Right lobe of liver (tissue), 6 donors: ENCODE measurements at regions not wholly inside any gene's neighbourhood (a gene's known extent, or its start where the extent isn't known, plus 50 kb on each side); places are given as distances from the start of the nearest gene placed in this dataset.

ENCODE experiments used
- ATAC-seq, 4 donors: fragments of 200-7000 bp; cut with Tn5 transposase; one replicate each; pipeline ENCODE4 v1.9.1; 2020; ENCODE audit warnings: mild to moderate bottlenecking in 4 of 4, moderate library complexity in 4 of 4
- DNase-seq, 3 donors: peaks; one replicate each; pipeline ENCODE4 v3.0.0-alpha.2; 2020
- H3K27ac ChIP-seq, 3 donors: fragments of 200-600 bp; one replicate each; pipeline ENCODE4 v1.8.0; 2022
- H3K27me3 ChIP-seq, 2 donors: fragments of 200-600 bp; one replicate each; pipeline ENCODE4 v1.8.0; 2022
- H3K36me3 ChIP-seq, 4 donors: fragments of 200-600 bp; sonication (generic) in 1 of 4; one replicate each; pipeline versions ENCODE4 v1.5.1 to v1.8.0; 2017 to 2022; ENCODE audit warnings: control low read depth in 1 of 4
- H3K4me1 ChIP-seq, 4 donors: fragments of 200-600 bp; sonication (generic) in 1 of 4; one replicate each; pipeline versions ENCODE4 v1.5.1 to v1.8.0; 2017 to 2022; ENCODE audit warnings: control low read depth in 1 of 4
- H3K4me3 ChIP-seq, 3 donors: fragments of 200-600 bp; one replicate each; pipeline ENCODE4 v1.8.0; 2022
- H3K9me3 ChIP-seq, 4 donors: fragments of 200-600 bp; sonication (generic) in 1 of 4; one replicate each; pipeline versions ENCODE4 v1.5.1 to v1.8.0; 2017 to 2022; ENCODE audit warnings: control low read depth in 1 of 4
- POLR2A ChIP-seq: fragments of 450-650 bp; IDR thresholded peaks from one replicate; pipeline ENCODE4 v1.6.1; 2017; ENCODE audit warnings: antibody characterized with exemption, mild to moderate bottlenecking
- WGBS: methylation state at CpG from one replicate; pipeline ENCODE4 v1.1.6; 2018; ENCODE audit warnings: low coverage, low lambda C conversion rate; ENCODE audit not compliant: insufficient coverage; ENCODE audit errors: missing lambda C conversion rate; 5-methylcytosine and 5-hydroxymethylcytosine counted together
- intact Hi-C, 2 donors: fragments of 100-400 bp; cut with DNase I; formaldehyde crosslinking; loops; one replicate each; pipeline versions ENCODE4 v1.11.2 to v1.14.1; 2022
- TF ChIP-seq, protein P1 (sequence below), 4 donors: fragments of 200-600 bp in 3 of 4; fragments of 450-650 bp in 1 of 4; IDR thresholded peaks; one replicate each; pipeline versions ENCODE4 v1.5.1 to v1.8.0; 2016 to 2022; ENCODE audit warnings: antibody characterized with exemption in 4 of 4, mild to moderate bottlenecking in 2 of 4
- donor health status: DM: no; HTN: yes; CAD: no.
- donor health status: DM: no; HTN: no; CAD: no.
- donor health status: DM: no; HTN: no; CAD: no.
- donor health status: DM: no; HTN: yes; CAD: no.
- donor health status: DM: no; HTN: yes; CAD: no.

DNA sequence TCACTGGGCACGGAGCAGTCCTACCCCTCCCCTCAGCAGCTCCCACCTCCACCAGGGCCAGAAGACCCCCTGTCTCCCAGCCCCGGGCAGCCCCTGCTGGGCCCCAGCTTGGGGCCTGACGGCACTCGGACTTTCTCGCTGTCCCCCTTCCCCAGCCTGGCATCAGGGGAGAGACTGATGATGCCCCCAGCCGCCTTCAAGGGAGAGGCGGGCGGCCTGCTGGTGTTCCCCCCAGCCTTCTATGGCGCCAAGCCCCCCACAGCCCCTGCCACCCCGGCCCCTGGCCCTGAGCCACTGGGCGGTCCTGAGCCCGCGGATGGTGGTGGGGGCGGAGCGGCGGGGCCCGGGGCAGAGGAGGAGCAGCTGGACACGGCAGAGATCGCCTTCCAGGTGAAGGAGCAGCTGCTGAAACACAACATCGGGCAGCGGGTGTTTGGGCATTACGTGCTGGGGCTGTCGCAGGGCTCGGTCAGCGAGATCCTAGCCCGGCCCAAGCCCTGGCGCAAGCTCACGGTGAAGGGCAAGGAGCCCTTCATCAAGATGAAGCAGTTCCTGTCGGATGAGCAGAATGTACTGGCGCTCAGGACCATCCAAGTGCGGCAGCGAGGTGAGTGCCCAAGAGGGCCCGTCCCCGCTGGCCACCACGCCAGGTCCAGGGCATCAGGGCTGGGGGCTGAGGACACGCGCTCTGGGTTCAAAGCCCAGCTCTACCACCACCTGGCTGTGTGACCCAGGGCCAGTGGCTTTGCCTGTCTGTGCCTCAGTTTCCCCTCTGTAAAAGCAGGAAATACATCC lies 58.6 kb downstream of the PHETA1 start:
- Histone ChIP-seq H3K27ac (no peak overlapping the region), H3K36me3 (peaks cover 0 to 5% (median 2%) of the 10 kb centered on the region in 4 donors), H3K27me3 (no peaks in the 10 kb centered on the region), H3K4me3 (no peak overlapping the region), H3K9me3 (no peaks in the 10 kb centered on the region), H3K4me1 (no peaks in the 10 kb centered on the region)
- TF ChIP-seq, protein P1, sequence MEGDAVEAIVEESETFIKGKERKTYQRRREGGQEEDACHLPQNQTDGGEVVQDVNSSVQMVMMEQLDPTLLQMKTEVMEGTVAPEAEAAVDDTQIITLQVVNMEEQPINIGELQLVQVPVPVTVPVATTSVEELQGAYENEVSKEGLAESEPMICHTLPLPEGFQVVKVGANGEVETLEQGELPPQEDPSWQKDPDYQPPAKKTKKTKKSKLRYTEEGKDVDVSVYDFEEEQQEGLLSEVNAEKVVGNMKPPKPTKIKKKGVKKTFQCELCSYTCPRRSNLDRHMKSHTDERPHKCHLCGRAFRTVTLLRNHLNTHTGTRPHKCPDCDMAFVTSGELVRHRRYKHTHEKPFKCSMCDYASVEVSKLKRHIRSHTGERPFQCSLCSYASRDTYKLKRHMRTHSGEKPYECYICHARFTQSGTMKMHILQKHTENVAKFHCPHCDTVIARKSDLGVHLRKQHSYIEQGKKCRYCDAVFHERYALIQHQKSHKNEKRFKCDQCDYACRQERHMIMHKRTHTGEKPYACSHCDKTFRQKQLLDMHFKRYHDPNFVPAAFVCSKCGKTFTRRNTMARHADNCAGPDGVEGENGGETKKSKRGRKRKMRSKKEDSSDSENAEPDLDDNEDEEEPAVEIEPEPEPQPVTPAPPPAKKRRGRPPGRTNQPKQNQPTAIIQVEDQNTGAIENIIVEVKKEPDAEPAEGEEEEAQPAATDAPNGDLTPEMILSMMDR (IDR thresholded peaks at IDR 0.05): no peak
- no peak for TF ChIP-seq POLR2A
- WGBS: 81% methylated on average over 12 of the region's 37 CpGs
- ATAC-seq (no peak), DNase-seq (no peak)
- intact Hi-C loops: loop anchor here in 1 of 2 donors (5.0 kb wide), 1 partner anchor 288 kb away; no protein-coding TSS in a partner anchor

DNA sequence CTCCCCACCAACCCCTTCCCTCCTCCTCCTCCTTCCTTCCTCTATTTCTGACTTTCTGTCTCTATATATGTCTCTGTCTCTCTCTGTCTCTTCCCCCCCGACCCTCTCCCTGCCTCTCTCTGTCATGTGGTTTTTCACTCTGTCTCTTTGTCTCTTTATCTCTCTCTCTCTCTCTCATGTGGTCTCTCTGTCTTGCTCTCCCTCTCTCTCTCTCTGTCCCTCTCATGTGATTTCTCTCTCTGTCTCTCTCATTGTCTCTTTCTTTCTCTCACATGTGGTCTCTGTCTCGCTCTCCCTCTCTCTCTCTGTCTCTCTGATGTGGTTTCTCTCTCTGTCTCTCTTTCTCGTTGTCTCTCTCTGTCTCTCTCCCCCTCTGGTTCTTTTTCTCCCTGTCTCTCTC lies 59.3 kb downstream of the PHETA1 start:
- DNase-seq: no peak
- Histone ChIP-seq H3K9me3 (peaks cover 0 to 5% (median 2%) of the 10 kb centered on the region in 4 donors), H3K27me3 (no peaks in the 10 kb centered on the region), H3K4me3 (no peak overlapping the region), H3K36me3 (peaks cover 0 to 5% (median 2%) of the 10 kb centered on the region in 4 donors), H3K4me1 (no peaks in the 10 kb centered on the region), H3K27ac (no peak overlapping the region)
- intact Hi-C loops: loop anchor here (5.0 to 10.0 kb wide), 2 partner anchors 282 to 375 kb away; no protein-coding TSS in a partner anchor
- no peak for ATAC-seq
- TF ChIP-seq, protein P1 (IDR thresholded peaks at IDR 0.05): no peak
- no peak for TF ChIP-seq POLR2A
- WGBS: 38% methylated on average over 3 of the region's 3 CpGs

DNA sequence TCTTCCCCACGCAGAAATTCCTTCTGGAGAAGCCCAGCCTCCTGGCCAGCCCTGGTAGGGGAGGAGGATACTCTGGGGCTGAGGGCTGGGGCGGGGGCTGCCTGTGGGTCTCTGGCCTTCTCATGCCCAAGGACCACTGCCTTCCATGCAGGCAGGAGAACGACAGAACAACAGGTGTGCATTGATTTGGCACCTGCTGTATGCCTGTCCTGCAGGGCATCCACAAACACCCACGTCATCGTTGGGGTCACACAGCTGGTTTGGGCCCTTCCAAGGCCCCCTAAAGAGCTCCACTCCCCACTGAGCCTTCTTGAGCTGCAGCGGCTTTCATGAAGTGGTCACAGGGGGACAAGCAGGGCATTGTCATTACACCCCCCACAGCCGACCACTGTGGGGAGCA lies 60.4 kb downstream of the PHETA1 start:
- H3K36me3 ChIP-seq: peaks cover 0 to 5% (median 3%) of the 10 kb centered on the region in 4 donors
- WGBS: no CpG with 5 or more reads among the region's 7 CpGs

DNA sequence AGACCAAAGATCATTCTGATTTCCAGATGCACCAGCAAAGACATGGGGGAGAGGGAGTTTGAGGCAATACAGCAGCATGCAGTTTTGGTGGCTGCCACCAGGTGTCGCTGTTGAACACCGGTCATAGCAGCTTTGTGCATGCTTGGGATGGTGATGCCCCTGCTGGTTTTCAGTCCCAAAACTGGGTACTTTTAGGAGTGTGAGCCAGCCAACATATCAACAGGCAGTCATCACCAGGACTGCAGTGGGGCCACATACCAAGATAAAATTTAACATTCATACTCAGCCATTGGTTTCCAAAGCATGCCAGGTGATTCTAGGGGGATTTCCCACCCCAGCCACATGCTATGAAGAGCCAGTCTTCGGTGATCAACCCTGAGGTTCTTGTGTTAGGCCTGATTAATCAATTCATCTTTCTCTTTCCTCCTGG lies 64.2 kb downstream of the PHETA1 start:
- Histone ChIP-seq H3K27me3 (no peaks in the 10 kb centered on the region), H3K4me3 (no peak overlapping the region), H3K27ac (no peak overlapping the region), H3K36me3 (peaks cover 0 to 3% (median under 1%) of the 10 kb centered on the region in 4 donors), H3K4me1 (no peaks in the 10 kb centered on the region), H3K9me3 (peaks cover 0 to 9% (median 2%) of the 10 kb centered on the region in 4 donors)
- intact Hi-C loops: loop anchor here (5.0 to 10.0 kb wide), 2 partner anchors 277 to 370 kb away; no protein-coding TSS in a partner anchor
- DNase-seq (no peak), ATAC-seq (peak in 1 of 4 donors; percentile 13)
- WGBS: 0% methylated on average over 1 of the region's 3 CpGs
- TF ChIP-seq, protein P1 (IDR thresholded peaks at IDR 0.05): peak; percentile 41 to 55 (median 50)
- TF ChIP-seq POLR2A: no peak

More for the DNA sequence above, 60.4 kb downstream of the PHETA1 start:
- H3K27me3 ChIP-seq: no peaks in the 10 kb centered on the region
- H3K4me3 ChIP-seq: no peak overlapping the region
- peaks cover 0 to 9% (median 2%) of the 10 kb centered on the region in 4 donors for H3K9me3 ChIP-seq
- DNase-seq: no peak
- intact Hi-C loops: loop anchor here (5.0 to 10.0 kb wide), 2 partner anchors 281 to 374 kb away; no protein-coding TSS in a partner anchor
- ATAC-seq: no peak
- H3K4me1 ChIP-seq: no peaks in the 10 kb centered on the region
- no peak for TF ChIP-seq POLR2A
- TF ChIP-seq, protein P1 (IDR thresholded peaks at IDR 0.05): no peak
- no peak overlapping the region for H3K27ac ChIP-seq
